SK-N-SH (cell line): ENCODE measurements at regions not wholly inside any gene's neighbourhood (a gene's known extent, or its start where the extent isn't known, plus 50 kb on each side); places are given as distances from the start of the nearest gene placed in this dataset.

ENCODE experiments used
- CTCF ChIA-PET: fragments of 300-600, 350-600 bp; formaldehyde crosslinking; extraction: SDS; loops from one replicate; lab custom pipeline; 2021; lab: Yijun Ruan, JAX
- POLR2A ChIA-PET: fragments of 350-600 bp; sonication (Branson Sonifier 250); formaldehyde crosslinking; extraction: SDS; loops from one replicate; lab custom pipeline; 2020; ENCODE audit warnings: antibody characterized with exemption, inconsistent platforms; lab: Yijun Ruan, JAX
- DNase-seq: peaks from one replicate; pipeline ENCODE4 v3.0.0; 2012
- H2AFZ ChIP-seq: fragments of 200-600 bp; sonication (generic); 2 replicates; pipeline ENCODE4 v1.8.1; 2016; ENCODE audit warnings: antibody characterized with exemption, mild to moderate bottlenecking, low read depth
- H3F3A ChIP-seq: fragments of 200-600 bp; sonication (generic); replicated peaks from 2 replicates; pipeline ENCODE3; 2016; ENCODE audit warnings: antibody characterized with exemption, mild to moderate bottlenecking; ENCODE audit not compliant: insufficient read depth
- H3K27ac ChIP-seq, 2 experiments: fragments of 200-500 bp in 1 of 2; fragments of 200-600 bp in 1 of 2; sonication (Bioruptor generic) in 1 of 2; sonication (generic), shearing (Covaris generic) in 1 of 2; 2 replicates each; pipeline versions ENCODE4 v1.5.1 to v1.6.1; 2014 to 2016; ENCODE audit warnings: low read depth in 2 of 2, inconsistent platforms in 1 of 2, low read length in 1 of 2, mild to moderate bottlenecking in 1 of 2, mixed read lengths in 1 of 2
- H3K27me3 ChIP-seq: fragments of 200-600 bp; sonication (generic), shearing (Covaris generic); 2 replicates; pipeline ENCODE4 v1.6.1; 2016; ENCODE audit warnings: mixed run types; ENCODE audit not compliant: insufficient read depth
- H3K36me3 ChIP-seq, 2 experiments: fragments of 200-500 bp in 1 of 2; fragments of 200-600 bp in 1 of 2; sonication (Bioruptor generic) in 1 of 2; sonication (generic) in 1 of 2; replicated peaks in 1 of 2; 2 replicates each; pipeline versions ENCODE3 to v1.5.1; 2014 to 2016; ENCODE audit warnings: low read length in 1 of 2, mild to moderate bottlenecking in 1 of 2; ENCODE audit not compliant: insufficient read depth in 2 of 2, control insufficient read depth in 1 of 2
- H3K4me1 ChIP-seq, 2 experiments: fragments of 200-500 bp in 1 of 2; fragments of 200-600 bp in 1 of 2; sonication (Bioruptor generic) in 1 of 2; sonication (generic), shearing (Covaris generic) in 1 of 2; 2 replicates each; pipeline versions ENCODE4 v1.5.1 to v1.6.1; 2014 to 2016; ENCODE audit warnings: low read depth in 1 of 2, low read length in 1 of 2, mixed run types in 1 of 2; ENCODE audit not compliant: insufficient read depth in 2 of 2, control insufficient read depth in 1 of 2
- H3K4me2 ChIP-seq: fragments of 200-600 bp; sonication (generic), shearing (Covaris generic); 2 replicates; pipeline ENCODE4 v1.6.1; 2017; ENCODE audit warnings: mixed run types
- H3K4me3 ChIP-seq, 2 experiments: fragments of 200-500 bp in 1 of 2; fragments of 200-600 bp in 1 of 2; sonication (Bioruptor generic) in 1 of 2; sonication (generic), shearing (Covaris generic) in 1 of 2; 2 replicates each; pipeline versions ENCODE4 v1.5.1 to v1.8.1; 2014 to 2016; ENCODE audit warnings: low read depth in 2 of 2, inconsistent platforms in 1 of 2, low read length in 1 of 2, mild to moderate bottlenecking in 1 of 2, mixed read lengths in 1 of 2, moderate library complexity in 1 of 2
- H3K79me2 ChIP-seq: fragments of 200-600 bp; sonication (generic); 2 replicates; pipeline ENCODE4 v1.8.1; 2017; ENCODE audit warnings: mild to moderate bottlenecking; ENCODE audit not compliant: insufficient read depth
- H3K9ac ChIP-seq: fragments of 200-600 bp; sonication (generic); 2 replicates; pipeline ENCODE4 v1.6.1; 2017; ENCODE audit warnings: mixed run types
- H3K9me2 ChIP-seq: fragments of 200-600 bp; sonication (generic); 2 replicates; pipeline ENCODE4 v1.6.1; 2017; ENCODE audit warnings: mixed run types
- H3K9me3 ChIP-seq: fragments of 200-600 bp; sonication (generic); 2 replicates; pipeline ENCODE4 v1.6.1; 2017; ENCODE audit warnings: mixed run types, mild to moderate bottlenecking, moderate library complexity
- H4K20me1 ChIP-seq: fragments of 200-600 bp; sonication (generic); 2 replicates; pipeline ENCODE4 v1.6.1; 2017; ENCODE audit warnings: mild to moderate bottlenecking, mixed run types; ENCODE audit not compliant: insufficient read depth
- CHD2 ChIP-seq: fragments of 150-350 bp; IDR thresholded peaks from 2 replicates; pipeline ENCODE4 v1.6.1; 2018; ENCODE audit warnings: low read length; ENCODE audit not compliant: partially characterized antibody
- CTCF ChIP-seq: fragments of 200-600 bp; sonication (generic); IDR thresholded peaks from 2 replicates; pipeline ENCODE4 v1.6.1; 2017; ENCODE audit warnings: antibody characterized with exemption, mild to moderate bottlenecking, moderate library complexity
- ELF1 ChIP-seq: IDR thresholded peaks from 2 replicates; pipeline ENCODE4 v1.4.0; 2012
- EP300 ChIP-seq, 2 experiments: IDR thresholded peaks; 2 replicates each; pipeline versions ENCODE4 v1.4.0 to v1.6.1; 2012; ENCODE audit warnings: borderline replicate concordance in 1 of 2, low read depth in 1 of 2, low read length in 1 of 2
- EZH2phosphoT487 ChIP-seq: fragments of 200-600 bp; sonication (generic); IDR thresholded peaks from 2 replicates; pipeline ENCODE4 v1.6.1; 2017; ENCODE audit warnings: low read depth, mixed run types, mild to moderate bottlenecking, antibody characterized with exemption, moderate library complexity, borderline replicate concordance
- FOXJ3 ChIP-seq: sonication (generic); formaldehyde crosslinking; IDR thresholded peaks from 2 replicates; pipeline ENCODE4 v1.5.1; 2020; ENCODE audit warnings: mild to moderate bottlenecking, missing genetic modification reagents
- IRF3 ChIP-seq: fragments of 150-350 bp; IDR thresholded peaks from 2 replicates; pipeline ENCODE4 v1.6.1; 2016; ENCODE audit warnings: mild to moderate bottlenecking, low read depth, low read length
- JUND ChIP-seq: IDR thresholded peaks from 2 replicates; pipeline ENCODE4 v1.4.0; 2012
- MAX ChIP-seq: IDR thresholded peaks from 2 replicates; pipeline ENCODE4 v1.4.0; 2012; ENCODE audit warnings: low read depth
- MEF2A ChIP-seq: IDR thresholded peaks from 2 replicates; pipeline ENCODE4 v1.4.0; 2012; ENCODE audit warnings: low read depth, borderline replicate concordance
- NFIC ChIP-seq: IDR thresholded peaks from 2 replicates; pipeline ENCODE4 v1.4.0; 2012; ENCODE audit warnings: borderline replicate concordance
- PBX3 ChIP-seq: IDR thresholded peaks from 2 replicates; pipeline ENCODE4; 2012
- RCOR1 ChIP-seq: fragments of 150-350 bp; IDR thresholded peaks from 2 replicates; pipeline ENCODE4 v1.6.1; 2017; ENCODE audit warnings: antibody characterized with exemption, low read length
- REST ChIP-seq: IDR thresholded peaks from 2 replicates; pipeline ENCODE4 v1.6.1; 2012; ENCODE audit warnings: mild to moderate bottlenecking, low read depth, low read length, moderate library complexity
- RFX5 ChIP-seq: IDR thresholded peaks from 2 replicates; pipeline ENCODE4 v1.6.1; 2012; ENCODE audit warnings: mild to moderate bottlenecking, improper control_type of control experiment, low read length
- RXRA ChIP-seq: IDR thresholded peaks from 2 replicates; pipeline ENCODE4 v1.4.0; 2012; ENCODE audit warnings: low read depth, mild to moderate bottlenecking, borderline replicate concordance
- TCF12 ChIP-seq: IDR thresholded peaks from 2 replicates; pipeline ENCODE4 v1.4.0; 2012
- USF1 ChIP-seq: IDR thresholded peaks from 2 replicates; pipeline ENCODE4 v1.4.0; 2012; ENCODE audit warnings: low read depth, borderline replicate concordance
- YY1 ChIP-seq: IDR thresholded peaks from 2 replicates; pipeline ENCODE4 v1.4.0; 2012; ENCODE audit warnings: low read depth, mild to moderate bottlenecking
- WGBS: methylation state at CpG from one replicate; pipeline ENCODE4 v1.1.6; 2017; ENCODE audit warnings: low lambda C conversion rate; 5-methylcytosine and 5-hydroxymethylcytosine counted together

GRCh38 chr2:122163617-122164016 is 408.2 kb downstream of the TSN start:
- no peak overlapping the region for H2AFZ ChIP-seq
- POLR2A ChIA-PET = no interaction called here
- 24% methylated on average over 1 of the region's 1 CpG for WGBS

GRCh38 chr2:122164964-122165363 is 409.5 kb downstream of the TSN start:
- no peak overlapping the region for H3K27ac ChIP-seq
- H3K9me2 ChIP-seq = no peaks in the 10 kb centered on the region
- H4K20me1 ChIP-seq = no peaks in the 10 kb centered on the region
- POLR2A ChIA-PET = no interaction called here
- no peaks in the 10 kb centered on the region for H3K27me3 ChIP-seq
- H3K4me3 ChIP-seq = no peak overlapping the region
- H3K9ac ChIP-seq = no peak overlapping the region
- H3F3A ChIP-seq = no peaks in the 10 kb centered on the region
- CTCF ChIA-PET = no interaction called here
- no peaks in the 10 kb centered on the region for H3K9me3 ChIP-seq
- TF ChIP-seq IRF3 = no peak
- TF ChIP-seq PBX3 = no peak
- TF ChIP-seq MAX = no peak
- no peak for TF ChIP-seq YY1
- no peak for TF ChIP-seq CHD2
- TF ChIP-seq USF1 = no peak
- TF ChIP-seq JUND = no peak
- TF ChIP-seq TCF12 = no peak
- no peak for TF ChIP-seq FOXJ3
- TF ChIP-seq CTCF = no peak
- TF ChIP-seq RFX5 = no peak
- TF ChIP-seq REST = no peak
- no peak overlapping the region for H3K4me2 ChIP-seq
- H3K4me1 ChIP-seq = peaks cover 0 to 25% of the 10 kb centered on the region in 2 experiments; a peak in 1 of 4 replicates
- no peak for DNase-seq
- no peaks in the 10 kb centered on the region for H3K36me3 ChIP-seq
- H2AFZ ChIP-seq = no peak overlapping the region
- H3K79me2 ChIP-seq = no peaks in the 10 kb centered on the region
- WGBS = 43% methylated on average over 8 of the region's 8 CpGs

More at GRCh38 chr2:122163617-122164016, 408.2 kb downstream of the TSN start:
- no peak for DNase-seq
- CTCF ChIA-PET = no interaction called here
- Histone ChIP-seq H3F3A (no peaks in the 10 kb centered on the region), H3K36me3 (no peaks in the 10 kb centered on the region), H3K27ac (no peak overlapping the region)
- TF ChIP-seq MEF2A = no peak
- TF ChIP-seq RXRA = no peak
- no peak for TF ChIP-seq ELF1
- no peak for TF ChIP-seq RFX5
- no peak for TF ChIP-seq RCOR1
- TF ChIP-seq NFIC = no peak
- no peak for TF ChIP-seq EZH2phosphoT487
- no peak for TF ChIP-seq MAX
- TF ChIP-seq EP300 (IDR thresholded peaks at IDR 0.05; ENCODE audit: borderline replicate concordance in 1 of 2, low read depth in 1 of 2, low read length in 1 of 2) = no peak
- TF ChIP-seq, all 33 proteins: peak for 0
- Histone ChIP-seq H3K9me2 (no peaks in the 10 kb centered on the region), H4K20me1 (no peaks in the 10 kb centered on the region), H3K4me3 (no peak overlapping the region), H3K79me2 (no peaks in the 10 kb centered on the region), H3K9ac (no peak overlapping the region), H3K9me3 (no peaks in the 10 kb centered on the region), H3K4me2 (no peak overlapping the region), H3K4me1 (peaks cover 0 to 22% of the 10 kb centered on the region in 2 experiments; a peak in 1 of 4 replicates), H3K27me3 (no peaks in the 10 kb centered on the region)
